Tibial artery (tissue), 4 donors: ENCODE measurements at regions not wholly inside any gene's neighbourhood (a gene's known extent, or its start where the extent isn't known, plus 50 kb on each side); places are given as distances from the start of the nearest gene placed in this dataset.

ENCODE experiments used
- DNase-seq, 2 donors: peaks; one replicate each; pipeline ENCODE4 v3.0.0-alpha.2; 2019
- H3K27ac ChIP-seq, 2 donors: fragments of 200-600 bp; sonication (generic) in 1 of 2; 1 replicate in 1 of 2; 2 replicates in 1 of 2; pipeline ENCODE4 v1.5.1; 2018 to 2019; ENCODE audit warnings: mild to moderate bottlenecking in 1 of 2
- H3K27me3 ChIP-seq, 2 donors: fragments of 200-600 bp; sonication (generic) in 1 of 2; one replicate each; pipeline versions ENCODE4 v1.5.1 to v1.6.0; 2016 to 2019
- H3K36me3 ChIP-seq, 3 donors: fragments of 200-600 bp; sonication (generic) in 2 of 3; one replicate each; pipeline ENCODE4 v1.5.1; 2016 to 2019; ENCODE audit warnings: mild to moderate bottlenecking in 2 of 3
- H3K4me1 ChIP-seq, 4 donors: fragments of 200-600 bp; sonication (generic) in 2 of 4; 1 replicate in 3 of 4; 2 replicates in 1 of 4; pipeline ENCODE4 v1.5.1; 2016 to 2019
- H3K4me3 ChIP-seq, 2 donors: fragments of 200-600 bp; sonication (generic) in 1 of 2; 1 replicate in 1 of 2; 2 replicates in 1 of 2; pipeline ENCODE4 v1.5.1; 2018 to 2019; ENCODE audit warnings: mild to moderate bottlenecking in 2 of 2
- H3K9me3 ChIP-seq, 3 donors: fragments of 200-600 bp; sonication (generic) in 1 of 3; one replicate each; pipeline ENCODE4 v1.5.1; 2016 to 2019
- intact Hi-C: fragments of 100-400 bp; cut with DNase I; formaldehyde crosslinking; loops from one replicate; pipeline ENCODE4 v1.15.0; 2023; ENCODE audit warnings: low total_unique reads
- TF ChIP-seq, protein P1 (sequence below), 2 experiments: fragments of 200-600 bp in 1 of 2; fragments of 450-650 bp in 1 of 2; IDR thresholded peaks; one replicate each; pipeline ENCODE4 v1.5.1; 2017 to 2019; ENCODE audit warnings: antibody characterized with exemption in 2 of 2, mild to moderate bottlenecking in 1 of 2, moderate library complexity in 1 of 2

DNA sequence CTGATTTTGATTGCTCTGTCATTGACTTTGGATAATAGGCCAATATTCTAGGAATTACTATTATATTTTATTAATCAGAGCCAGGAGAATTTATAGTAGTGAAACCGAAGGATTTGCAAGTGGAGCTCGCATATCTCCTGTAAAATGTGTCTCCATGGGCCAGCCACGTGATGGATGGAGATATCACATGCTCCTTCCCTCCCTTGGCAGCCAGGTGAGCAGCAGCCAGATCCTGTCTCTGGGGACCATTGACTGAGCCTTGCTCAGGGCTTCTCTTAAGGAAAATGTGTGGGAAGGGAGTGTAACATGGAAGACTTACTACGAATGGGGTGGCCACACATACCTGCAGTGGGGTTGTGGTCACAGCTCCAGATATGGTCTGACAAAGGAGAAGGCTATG is 144.7 kb upstream of the RGMA start:
- no peaks in the 10 kb centered on the region for H3K9me3 ChIP-seq
- no peak overlapping the region for H3K4me3 ChIP-seq
- DNase-seq: no peak
- H3K4me1 ChIP-seq: no peaks in the 10 kb centered on the region
- intact Hi-C loops: no loop called here
- no peaks in the 10 kb centered on the region for H3K36me3 ChIP-seq
- H3K27me3 ChIP-seq: no peaks in the 10 kb centered on the region
- TF ChIP-seq, protein P1, sequence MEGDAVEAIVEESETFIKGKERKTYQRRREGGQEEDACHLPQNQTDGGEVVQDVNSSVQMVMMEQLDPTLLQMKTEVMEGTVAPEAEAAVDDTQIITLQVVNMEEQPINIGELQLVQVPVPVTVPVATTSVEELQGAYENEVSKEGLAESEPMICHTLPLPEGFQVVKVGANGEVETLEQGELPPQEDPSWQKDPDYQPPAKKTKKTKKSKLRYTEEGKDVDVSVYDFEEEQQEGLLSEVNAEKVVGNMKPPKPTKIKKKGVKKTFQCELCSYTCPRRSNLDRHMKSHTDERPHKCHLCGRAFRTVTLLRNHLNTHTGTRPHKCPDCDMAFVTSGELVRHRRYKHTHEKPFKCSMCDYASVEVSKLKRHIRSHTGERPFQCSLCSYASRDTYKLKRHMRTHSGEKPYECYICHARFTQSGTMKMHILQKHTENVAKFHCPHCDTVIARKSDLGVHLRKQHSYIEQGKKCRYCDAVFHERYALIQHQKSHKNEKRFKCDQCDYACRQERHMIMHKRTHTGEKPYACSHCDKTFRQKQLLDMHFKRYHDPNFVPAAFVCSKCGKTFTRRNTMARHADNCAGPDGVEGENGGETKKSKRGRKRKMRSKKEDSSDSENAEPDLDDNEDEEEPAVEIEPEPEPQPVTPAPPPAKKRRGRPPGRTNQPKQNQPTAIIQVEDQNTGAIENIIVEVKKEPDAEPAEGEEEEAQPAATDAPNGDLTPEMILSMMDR (IDR thresholded peaks at IDR 0.05): no peak
- no peak overlapping the region for H3K27ac ChIP-seq

DNA sequence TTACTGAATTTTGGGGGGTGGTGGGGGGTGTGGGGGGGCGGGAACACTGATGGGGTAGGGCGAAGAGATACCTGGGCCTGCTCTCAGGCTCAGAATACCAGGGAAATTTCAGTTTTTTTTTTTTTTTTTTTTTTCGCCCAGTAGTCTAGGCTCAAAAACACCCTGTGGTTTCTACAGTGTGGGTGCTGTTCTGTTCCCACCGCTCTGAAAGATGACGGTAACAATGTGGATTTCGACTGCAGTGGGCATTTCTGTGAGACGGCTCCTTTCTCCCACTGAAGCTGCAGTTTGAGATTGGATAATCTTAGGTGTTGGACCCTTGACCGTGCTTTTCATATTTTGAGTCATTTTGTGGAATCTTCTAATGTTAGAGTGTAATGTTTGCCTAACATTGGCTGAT is 143.8 kb upstream of the RGMA start:
- no peaks in the 10 kb centered on the region for H3K9me3 ChIP-seq
- no peak for DNase-seq
- H3K4me1 ChIP-seq: no peaks in the 10 kb centered on the region
- H3K4me3 ChIP-seq: no peak overlapping the region
- intact Hi-C loops: no loop called here
- H3K27me3 ChIP-seq: no peaks in the 10 kb centered on the region
- TF ChIP-seq, protein P1 (IDR thresholded peaks at IDR 0.05): no peak
- H3K27ac ChIP-seq: no peak overlapping the region
- H3K36me3 ChIP-seq: no peaks in the 10 kb centered on the region

DNA sequence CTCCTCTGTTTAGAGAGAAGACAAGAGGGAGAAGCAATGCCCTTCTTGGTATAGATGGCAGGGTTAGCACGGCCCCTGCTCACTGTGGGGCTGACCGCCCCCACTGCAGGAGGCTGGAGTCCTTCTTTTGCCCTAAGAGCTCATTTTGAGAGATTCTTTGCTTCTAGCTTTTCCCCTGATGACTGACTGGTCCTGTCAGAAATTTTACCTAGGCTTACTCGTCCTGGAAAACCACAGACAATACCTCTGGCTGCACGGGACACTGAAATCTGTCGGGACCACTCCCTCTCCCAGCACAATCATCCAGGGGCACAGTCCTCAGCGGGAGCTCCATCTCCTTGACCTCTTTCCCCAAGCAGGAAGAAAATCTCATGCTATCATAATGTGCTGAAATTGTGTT is 143.0 kb upstream of the RGMA start:
- Histone ChIP-seq H3K4me1 (no peaks in the 10 kb centered on the region), H3K9me3 (no peaks in the 10 kb centered on the region), H3K4me3 (no peak overlapping the region), H3K36me3 (no peaks in the 10 kb centered on the region), H3K27me3 (no peaks in the 10 kb centered on the region), H3K27ac (no peak overlapping the region)
- intact Hi-C loops: no loop called here
- no peak for DNase-seq
- TF ChIP-seq, protein P1 (IDR thresholded peaks at IDR 0.05): no peak

DNA sequence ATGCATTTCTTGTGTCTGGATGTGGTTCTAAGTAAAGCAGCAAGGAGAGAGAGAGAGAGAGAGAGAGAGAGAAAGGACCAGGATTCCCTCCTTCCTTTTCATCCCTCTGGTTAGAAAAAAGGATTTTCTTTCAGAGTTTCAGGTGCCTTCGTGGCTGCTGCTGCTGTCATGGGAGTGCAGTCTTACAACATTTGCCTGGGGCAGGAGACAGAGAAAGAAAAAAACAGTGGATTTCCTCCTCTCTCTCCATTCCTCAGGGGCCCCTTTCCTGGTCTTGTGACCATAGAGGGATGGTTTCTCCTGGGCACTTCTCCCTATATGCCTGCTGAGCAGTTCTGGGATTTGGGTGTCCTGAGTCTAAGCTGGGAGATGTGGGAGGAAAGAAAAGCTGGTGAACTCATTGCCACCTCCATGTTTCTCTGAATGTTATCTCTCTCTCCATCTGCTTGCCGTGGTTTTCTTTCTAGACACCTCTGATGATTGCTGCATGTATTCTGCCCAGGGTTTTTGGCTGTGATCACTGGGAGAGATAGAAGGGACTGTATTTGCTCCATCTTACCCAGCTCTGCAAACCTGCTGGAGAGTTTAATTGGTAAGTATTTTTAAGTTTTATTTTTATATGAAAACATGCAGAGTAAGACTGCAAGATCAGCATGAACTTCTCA is 142.4 kb upstream of the RGMA start:
- no peak for DNase-seq
- no peaks in the 10 kb centered on the region for H3K4me1 ChIP-seq
- intact Hi-C loops: no loop called here
- no peak overlapping the region for H3K27ac ChIP-seq
- TF ChIP-seq, protein P1 (IDR thresholded peaks at IDR 0.05): no peak
- no peaks in the 10 kb centered on the region for H3K36me3 ChIP-seq
- H3K9me3 ChIP-seq: peaks cover 0 to 2% (median 0%) of the 10 kb centered on the region in 3 donors
- no peaks in the 10 kb centered on the region for H3K27me3 ChIP-seq
- H3K4me3 ChIP-seq: no peak overlapping the region

DNA sequence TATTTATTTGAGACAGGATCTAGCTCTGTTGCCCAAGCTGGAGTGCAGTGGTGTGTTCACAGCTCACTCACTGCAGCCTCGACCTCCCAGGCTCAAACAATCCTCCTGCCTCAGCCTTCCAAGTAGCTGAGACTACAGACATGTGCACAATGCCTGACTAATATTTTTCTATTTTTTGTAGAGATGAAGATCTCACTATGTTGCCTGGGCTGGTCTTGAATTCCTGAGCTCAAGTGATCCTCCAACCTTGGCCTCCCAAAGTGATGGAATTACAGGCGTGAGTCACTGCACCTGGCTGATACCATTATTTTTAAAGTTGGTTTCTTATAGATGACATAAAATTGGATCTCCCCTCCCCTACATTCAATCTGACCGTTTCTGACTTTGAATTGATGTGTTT is 139.5 kb upstream of the RGMA start:
- Histone ChIP-seq H3K27ac (no peak overlapping the region), H3K9me3 (peaks cover 0 to 4% (median 0%) of the 10 kb centered on the region in 3 donors), H3K4me3 (no peak overlapping the region), H3K27me3 (no peaks in the 10 kb centered on the region), H3K36me3 (no peaks in the 10 kb centered on the region), H3K4me1 (no peaks in the 10 kb centered on the region)
- intact Hi-C loops: no loop called here
- TF ChIP-seq, protein P1 (IDR thresholded peaks at IDR 0.05): no peak
- DNase-seq: no peak

DNA sequence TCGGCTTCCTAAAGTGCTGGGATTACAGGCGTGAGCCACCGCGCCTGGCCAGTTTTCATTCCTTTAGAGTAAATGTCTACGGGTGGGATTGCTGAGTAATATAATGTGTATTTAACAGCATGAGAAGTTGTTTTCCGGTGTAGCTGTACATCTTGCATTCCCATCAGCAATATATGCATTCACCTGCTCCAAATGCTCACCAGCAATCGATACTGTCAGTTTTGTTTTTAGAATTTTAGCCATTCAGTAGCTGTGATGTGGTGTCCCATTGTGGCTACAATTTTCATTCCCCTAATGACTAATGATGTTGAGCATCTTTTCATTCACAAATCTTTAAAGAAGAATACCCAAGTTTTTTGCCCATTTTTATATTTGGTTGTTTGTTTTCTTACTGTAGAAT is 134.8 kb upstream of the RGMA start:
- Histone ChIP-seq H3K4me3 (no peak overlapping the region), H3K27ac (no peak overlapping the region), H3K9me3 (peaks cover 0 to 4% (median 0%) of the 10 kb centered on the region in 3 donors), H3K36me3 (no peaks in the 10 kb centered on the region), H3K4me1 (no peaks in the 10 kb centered on the region), H3K27me3 (no peaks in the 10 kb centered on the region)
- intact Hi-C loops: no loop called here
- TF ChIP-seq, protein P1 (IDR thresholded peaks at IDR 0.05): no peak
- DNase-seq: no peak
